Gastrocnemius medialis (tissue), 4 donors: ENCODE measurements at regions not wholly inside any gene's neighbourhood (a gene's known extent, or its start where the extent isn't known, plus 50 kb on each side); places are given as distances from the start of the nearest gene placed in this dataset.

Experiments
- POLR2A ChIP-seq, 2 donors: fragments of 450-650 bp; IDR thresholded peaks; one replicate each; pipeline ENCODE4 v1.6.1; 2017; ENCODE audit warnings: antibody characterized with exemption in 2 of 2, mild to moderate bottlenecking in 2 of 2, moderate library complexity in 2 of 2
- TF ChIP-seq, protein P1 (sequence below), 5 experiments: fragments of 450-650 bp in 3 of 5; fragments of 200-600 bp in 2 of 5; sonication (generic) in 2 of 5; IDR thresholded peaks in 4 of 5; conservative IDR thresholded peaks in 1 of 5; 1 replicate in 4 of 5; 2 replicates in 1 of 5; pipeline ENCODE4 v1.5.1; 2016 to 2019; ENCODE audit warnings: antibody characterized with exemption in 5 of 5, mild to moderate bottlenecking in 3 of 5, moderate library complexity in 3 of 5

DNA sequence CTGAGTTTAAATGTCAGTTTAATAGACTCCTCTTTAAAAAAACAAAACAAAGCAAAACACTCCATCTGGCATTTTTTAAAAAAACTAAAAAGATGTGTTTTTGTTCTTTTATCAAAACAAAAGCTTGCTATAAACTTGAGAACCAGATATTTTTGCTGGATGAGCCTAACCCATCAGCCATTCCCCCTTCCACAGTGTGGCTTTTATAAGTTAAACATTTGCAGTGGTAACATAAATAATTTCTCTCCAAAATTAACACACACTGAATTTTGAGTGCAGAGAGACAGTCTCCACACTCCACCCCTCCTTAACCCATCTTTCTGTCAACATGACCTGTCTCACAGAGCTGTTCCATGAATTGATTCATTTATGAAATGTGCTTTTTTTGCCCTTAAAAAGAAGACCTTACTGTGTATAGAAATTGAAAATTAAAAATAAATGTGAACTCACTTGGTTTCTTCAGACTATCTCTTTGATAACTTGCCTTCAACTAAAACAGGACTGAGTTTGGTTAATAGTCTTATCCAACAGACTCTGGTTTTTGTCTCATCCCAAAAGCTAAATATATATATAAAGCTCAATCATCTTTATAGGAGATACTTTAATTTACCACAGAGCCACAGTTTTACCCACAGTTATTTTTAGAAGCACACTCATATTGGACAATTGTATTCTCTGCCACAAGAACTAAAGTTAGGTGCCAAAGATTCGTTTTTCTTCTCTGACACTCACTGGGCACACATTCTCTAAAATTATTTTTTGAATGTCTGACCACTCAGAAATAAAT lies 64.8 kb upstream of the STK39 start:
- TF ChIP-seq, protein P1, sequence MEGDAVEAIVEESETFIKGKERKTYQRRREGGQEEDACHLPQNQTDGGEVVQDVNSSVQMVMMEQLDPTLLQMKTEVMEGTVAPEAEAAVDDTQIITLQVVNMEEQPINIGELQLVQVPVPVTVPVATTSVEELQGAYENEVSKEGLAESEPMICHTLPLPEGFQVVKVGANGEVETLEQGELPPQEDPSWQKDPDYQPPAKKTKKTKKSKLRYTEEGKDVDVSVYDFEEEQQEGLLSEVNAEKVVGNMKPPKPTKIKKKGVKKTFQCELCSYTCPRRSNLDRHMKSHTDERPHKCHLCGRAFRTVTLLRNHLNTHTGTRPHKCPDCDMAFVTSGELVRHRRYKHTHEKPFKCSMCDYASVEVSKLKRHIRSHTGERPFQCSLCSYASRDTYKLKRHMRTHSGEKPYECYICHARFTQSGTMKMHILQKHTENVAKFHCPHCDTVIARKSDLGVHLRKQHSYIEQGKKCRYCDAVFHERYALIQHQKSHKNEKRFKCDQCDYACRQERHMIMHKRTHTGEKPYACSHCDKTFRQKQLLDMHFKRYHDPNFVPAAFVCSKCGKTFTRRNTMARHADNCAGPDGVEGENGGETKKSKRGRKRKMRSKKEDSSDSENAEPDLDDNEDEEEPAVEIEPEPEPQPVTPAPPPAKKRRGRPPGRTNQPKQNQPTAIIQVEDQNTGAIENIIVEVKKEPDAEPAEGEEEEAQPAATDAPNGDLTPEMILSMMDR (IDR thresholded peaks at IDR 0.05 in 4 of 5, conservative IDR thresholded peaks at IDR 0.05 in 1 of 5): no peak
- no peak for TF ChIP-seq POLR2A (IDR thresholded peaks at IDR 0.05)
